HCT116 (cell line): ENCODE measurements at regions not wholly inside any gene's neighbourhood (a gene's known extent, or its start where the extent isn't known, plus 50 kb on each side); places are given as distances from the start of the nearest gene placed in this dataset.

Experiments used
- ATAC-seq: fragments of 200-7000 bp; cut with Tn5 transposase; 2 replicates; pipeline ENCODE4 v1.9.1; 2020; ENCODE audit warnings: mild to moderate bottlenecking, moderate library complexity
- BruUV-seq: library from RNA; stranded (reverse); fragments of 400-500 nt; replicated peaks from 2 replicates; lab custom pipeline; 2021; lab: Mats Ljungman, UMichigan
- CTCF ChIA-PET: fragments of 300-600 bp; sonication (Branson Sonifier 250); formaldehyde crosslinking; loops from one replicate; lab custom pipeline; 2021; ENCODE audit warnings: antibody characterized with exemption; lab: Charles Lee
- POLR2A ChIA-PET: fragments of 300-600, 350-600 bp; sonication (Branson Sonifier 250); formaldehyde crosslinking; loops from one replicate; lab custom pipeline; 2021; ENCODE audit warnings: antibody characterized with exemption; lab: Charles Lee
- RAD21 ChIA-PET, 2 experiments: fragments of 300-600 bp; sonication (Branson Sonifier 250); formaldehyde crosslinking; loops; one replicate each; lab custom pipeline; 2023; ENCODE audit warnings: low total read pairs in 2 of 2; ENCODE audit not compliant: uncharacterized antibody in 2 of 2, unreplicated experiment in 2 of 2, low non-redundant PET in 1 of 2; lab: Charles Lee
- DNase-seq: peaks from one replicate; pipeline ENCODE4 v3.0.0-alpha.2; 2010; ENCODE audit warnings: low read depth, low spot score
- H2AFZ ChIP-seq: fragments of 200-600 bp; shearing (Covaris generic), sonication (generic); 2 replicates; pipeline ENCODE4 v1.6.1; 2017; ENCODE audit warnings: low read depth, mixed run types, mixed read lengths, antibody characterized with exemption, low read length; ENCODE audit not compliant: poor library complexity, severe bottlenecking
- H3K27ac ChIP-seq: 2 replicates; pipeline ENCODE4 v1.5.1; 2012; ENCODE audit warnings: low read depth, low read length
- H3K27me3 ChIP-seq: fragments of 200-600 bp; sonication (generic); 2 replicates; pipeline ENCODE4 v1.6.1; 2016; ENCODE audit warnings: mixed run types, low read length, mixed read lengths; ENCODE audit not compliant: insufficient read depth
- H3K36me3 ChIP-seq, 2 experiments: fragments of 200-500 bp in 1 of 2; fragments of 200-600 bp in 1 of 2; sonication (Bioruptor generic) in 1 of 2; sonication (generic) in 1 of 2; 2 replicates each; pipeline versions ENCODE4 v1.5.1 to v1.6.1; 2014 to 2016; ENCODE audit warnings: low read length in 2 of 2, inconsistent platforms in 1 of 2, mixed read lengths in 1 of 2, mixed run types in 1 of 2; ENCODE audit not compliant: insufficient read depth in 2 of 2, control insufficient read depth in 1 of 2
- H3K4me1 ChIP-seq, 2 experiments: fragments of 200-600 bp in 1 of 2; sonication (generic) in 1 of 2; 2 replicates each; pipeline versions ENCODE4 v1.5.1 to v1.6.1; 2012 to 2017; ENCODE audit warnings: low read length in 2 of 2, inconsistent platforms in 1 of 2, mild to moderate bottlenecking in 1 of 2, mixed read lengths in 1 of 2, mixed run types in 1 of 2, moderate library complexity in 1 of 2; ENCODE audit not compliant: insufficient read depth in 2 of 2, control insufficient read depth in 1 of 2
- H3K4me2 ChIP-seq: fragments of 200-600 bp; sonication (generic); 2 replicates; pipeline ENCODE4 v1.6.1; 2017; ENCODE audit warnings: mixed run types, low read length, mixed read lengths
- H3K4me3 ChIP-seq, 2 experiments: fragments of 200-600 bp in 1 of 2; sonication (generic) in 1 of 2; replicated peaks in 1 of 2; 2 replicates each; pipeline ENCODE4 v1.5.1; 2011 to 2016; ENCODE audit warnings: low read length in 2 of 2, control low read depth in 1 of 2, low read depth in 1 of 2, mild to moderate bottlenecking in 1 of 2, mixed read lengths in 1 of 2, mixed run types in 1 of 2
- H3K79me2 ChIP-seq: fragments of 200-600 bp; sonication (generic); 2 replicates; pipeline ENCODE4 v1.6.1; 2017; ENCODE audit warnings: mild to moderate bottlenecking, mixed run types, low read length, moderate library complexity, mixed read lengths; ENCODE audit not compliant: insufficient read depth
- H3K9ac ChIP-seq: fragments of 200-600 bp; sonication (generic); 2 replicates; pipeline ENCODE4 v1.6.1; 2016; ENCODE audit warnings: low read length, mixed read lengths
- H3K9me2 ChIP-seq: fragments of 200-600 bp; sonication (generic), shearing (Covaris generic); 2 replicates; pipeline ENCODE4 v1.6.1; 2017; ENCODE audit warnings: mixed run types, mild to moderate bottlenecking, moderate library complexity; ENCODE audit not compliant: insufficient read depth
- H3K9me3 ChIP-seq, 2 experiments: fragments of 200-500 bp in 1 of 2; fragments of 200-600 bp in 1 of 2; sonication (Bioruptor generic) in 1 of 2; sonication (generic) in 1 of 2; 2 replicates each; pipeline ENCODE4 v1.6.1; 2014 to 2017; ENCODE audit warnings: low read length in 2 of 2, mixed read lengths in 2 of 2, inconsistent platforms in 1 of 2, low read depth in 1 of 2, mild to moderate bottlenecking in 1 of 2, mixed run types in 1 of 2, moderate library complexity in 1 of 2; ENCODE audit not compliant: control insufficient read depth in 1 of 2, insufficient read depth in 1 of 2
- H4K20me1 ChIP-seq: fragments of 200-600 bp; sonication (generic), shearing (Covaris generic); 2 replicates; pipeline ENCODE4 v1.6.1; 2017; ENCODE audit warnings: mixed run types, mild to moderate bottlenecking, moderate library complexity; ENCODE audit not compliant: insufficient read depth
- CBX3 ChIP-seq: IDR thresholded peaks from 2 replicates; pipeline ENCODE4 v1.6.1; 2012; ENCODE audit warnings: low read depth
- CEBPB ChIP-seq: IDR thresholded peaks from 2 replicates; pipeline ENCODE4 v1.6.1; 2012; ENCODE audit warnings: low read depth
- EGR1 ChIP-seq: IDR thresholded peaks from 2 replicates; pipeline ENCODE4 v1.6.1; 2012; ENCODE audit warnings: low read depth
- ELF1 ChIP-seq: IDR thresholded peaks from 2 replicates; pipeline ENCODE4 v1.6.1; 2012; ENCODE audit warnings: low read depth, borderline replicate concordance
- EZH2 ChIP-seq: fragments of 200-600 bp; sonication (generic); IDR thresholded peaks from 2 replicates; pipeline ENCODE4 v1.6.1; 2017; ENCODE audit warnings: antibody characterized with exemption, mixed run types
- EZH2phosphoT487 ChIP-seq: fragments of 200-600 bp; IDR thresholded peaks from 2 replicates; pipeline ENCODE4 v1.6.1; 2018; ENCODE audit warnings: antibody characterized with exemption, borderline replicate concordance
- FOSL1 ChIP-seq: IDR thresholded peaks from 2 replicates; pipeline ENCODE4 v1.6.1; 2012; ENCODE audit warnings: low read depth
- JUND ChIP-seq: IDR thresholded peaks from 2 replicates; pipeline ENCODE4 v1.6.1; 2012
- POLR2AphosphoS5 ChIP-seq: IDR thresholded peaks from 2 replicates; pipeline ENCODE4 v1.6.1; 2011; ENCODE audit warnings: mild to moderate bottlenecking, low read depth, low read length, moderate library complexity
- REST ChIP-seq: IDR thresholded peaks from 2 replicates; pipeline ENCODE4 v1.6.1; 2012; ENCODE audit warnings: low read depth
- SP1 ChIP-seq: IDR thresholded peaks from 2 replicates; pipeline ENCODE4 v1.6.1; 2012; ENCODE audit warnings: low read depth
- SRF ChIP-seq: IDR thresholded peaks from 2 replicates; pipeline ENCODE4 v1.6.1; 2012; ENCODE audit warnings: low read depth
- TCF7L2 ChIP-seq: IDR thresholded peaks from 2 replicates; pipeline ENCODE4 v1.7.0; 2011; ENCODE audit warnings: borderline replicate concordance, inconsistent platforms; ENCODE audit not compliant: insufficient read depth, insufficient read length; ENCODE audit errors: extremely low read depth
- YY1 ChIP-seq: IDR thresholded peaks from 2 replicates; pipeline ENCODE4 v1.6.1; 2011; ENCODE audit warnings: low read length, low read depth, moderate library complexity, mild to moderate bottlenecking; ENCODE audit not compliant: insufficient replicate concordance; ENCODE audit errors: extremely low read depth
- ZBTB33 ChIP-seq: IDR thresholded peaks from 2 replicates; pipeline ENCODE4 v1.6.1; 2011; ENCODE audit warnings: mild to moderate bottlenecking, low read length, moderate library complexity; ENCODE audit not compliant: insufficient replicate concordance; ENCODE audit errors: extremely low read depth
- ZFX ChIP-seq: fragments of 450-650 bp; IDR thresholded peaks from 2 replicates; pipeline ENCODE4 v1.6.1; 2017
- ZNF274 ChIP-seq: fragments of 200-500 bp; sonication (Bioruptor generic); IDR thresholded peaks from 2 replicates; pipeline ENCODE4 v1.6.1; 2014; ENCODE audit warnings: mild to moderate bottlenecking, low read depth, low read length, inconsistent platforms
- intact Hi-C: fragments of 100-400 bp; cut with micrococcal nuclease; formaldehyde crosslinking; loops from 2 replicates; pipeline ENCODE4 v1.10.0; 2022
- TF ChIP-seq, protein P1 (sequence below): IDR thresholded peaks from 2 replicates; pipeline ENCODE4 v1.6.1; 2012

GRCh38 chr2:140011287-140011686, 1231.1 kb upstream of the NXPH2 start:
- no peak overlapping the region for H3K27ac ChIP-seq
- H3K79me2 ChIP-seq: no peaks in the 10 kb centered on the region
- H3K9ac ChIP-seq: no peak overlapping the region
- no peak overlapping the region for H3K4me2 ChIP-seq
- H3K27me3 ChIP-seq: no peaks in the 10 kb centered on the region
- no peak for DNase-seq
- ChIA-PET CTCF (no interaction called here), RAD21 (no interaction called here), POLR2A (no interaction called here)
- no peak for ATAC-seq
- intact Hi-C loops: no loop called here
- H4K20me1 ChIP-seq: no peaks in the 10 kb centered on the region
- H2AFZ ChIP-seq: no peak overlapping the region
- no peaks in the 10 kb centered on the region for H3K4me1 ChIP-seq
- TF ChIP-seq EZH2phosphoT487: no peak
- no peak for TF ChIP-seq REST
- TF ChIP-seq YY1: no peak
- TF ChIP-seq, protein P1, sequence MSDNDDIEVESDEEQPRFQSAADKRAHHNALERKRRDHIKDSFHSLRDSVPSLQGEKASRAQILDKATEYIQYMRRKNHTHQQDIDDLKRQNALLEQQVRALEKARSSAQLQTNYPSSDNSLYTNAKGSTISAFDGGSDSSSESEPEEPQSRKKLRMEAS: no peak
- TF ChIP-seq SRF: no peak
- no peak for TF ChIP-seq EGR1
- TF ChIP-seq CBX3: no peak
- TF ChIP-seq TCF7L2: no peak
- no peak for TF ChIP-seq ZBTB33
- no peak for TF ChIP-seq JUND
- TF ChIP-seq FOSL1: no peak
- TF ChIP-seq SP1: no peak
- TF ChIP-seq ELF1: no peak
- no peak for TF ChIP-seq ZFX
- TF ChIP-seq ZNF274: no peak
- no peak for TF ChIP-seq POLR2AphosphoS5
- no peak for TF ChIP-seq EZH2
- TF ChIP-seq CEBPB: no peak
- no peak overlapping the region for H3K4me3 ChIP-seq
- H3K9me3 ChIP-seq: no peaks in the 10 kb centered on the region
- H3K9me2 ChIP-seq: no peaks in the 10 kb centered on the region
- BruUV-seq: no TSS peak
- no peaks in the 10 kb centered on the region for H3K36me3 ChIP-seq
